RWPE2 (cell line): ENCODE measurements at regions not wholly inside any gene's neighbourhood (a gene's known extent, or its start where the extent isn't known, plus 50 kb on each side); places are given as distances from the start of the nearest gene placed in this dataset.

Experiments
- ATAC-seq: fragments of 200-7000 bp; cut with Tn5 transposase; 3 replicates; pipeline ENCODE4 v1.9.1; 2021; ENCODE audit warnings: low read depth
- DNase-seq: peaks from one replicate; pipeline ENCODE4 v3.0.0-alpha.2; 2020; ENCODE audit warnings: low spot score
- H3K27ac ChIP-seq: fragments of 450-650 bp; 2 replicates; pipeline ENCODE4 v1.5.1; 2017; ENCODE audit warnings: mild to moderate bottlenecking; ENCODE audit not compliant: poor library complexity, severe bottlenecking
- H3K27me3 ChIP-seq: fragments of 250-450 bp; sonication (Bioruptor Pico); 2 replicates; pipeline ENCODE4 v1.5.1; 2021; ENCODE audit warnings: mild to moderate bottlenecking, moderate library complexity; ENCODE audit not compliant: insufficient read depth, poor library complexity, severe bottlenecking
- H3K36me3 ChIP-seq: fragments of 250-450 bp; sonication (Bioruptor Pico); 2 replicates; pipeline ENCODE4 v1.5.1; 2020; ENCODE audit warnings: low read depth, mild to moderate bottlenecking, moderate library complexity
- H3K4me1 ChIP-seq: fragments of 250-450 bp; sonication (Bioruptor Pico); 2 replicates; pipeline ENCODE4 v1.5.1; 2021; ENCODE audit warnings: mild to moderate bottlenecking, moderate library complexity; ENCODE audit not compliant: insufficient read depth, poor library complexity, severe bottlenecking
- H3K4me3 ChIP-seq: fragments of 250-450 bp; sonication (Bioruptor Pico); 2 replicates; pipeline ENCODE4 v1.5.1; 2021; ENCODE audit warnings: mild to moderate bottlenecking, moderate library complexity; ENCODE audit not compliant: severe bottlenecking
- H3K9me3 ChIP-seq: fragments of 250-450 bp; sonication (Bioruptor Pico); 2 replicates; pipeline ENCODE4 v1.5.1; 2021; ENCODE audit warnings: mild to moderate bottlenecking, moderate library complexity; ENCODE audit not compliant: severe bottlenecking
- TF ChIP-seq, protein P1 (sequence below): fragments of 450-650 bp; IDR thresholded peaks from one replicate; pipeline ENCODE4 v1.5.1; 2017; ENCODE audit warnings: mild to moderate bottlenecking, moderate library complexity; ENCODE audit not compliant: poor library complexity, severe bottlenecking

DNA sequence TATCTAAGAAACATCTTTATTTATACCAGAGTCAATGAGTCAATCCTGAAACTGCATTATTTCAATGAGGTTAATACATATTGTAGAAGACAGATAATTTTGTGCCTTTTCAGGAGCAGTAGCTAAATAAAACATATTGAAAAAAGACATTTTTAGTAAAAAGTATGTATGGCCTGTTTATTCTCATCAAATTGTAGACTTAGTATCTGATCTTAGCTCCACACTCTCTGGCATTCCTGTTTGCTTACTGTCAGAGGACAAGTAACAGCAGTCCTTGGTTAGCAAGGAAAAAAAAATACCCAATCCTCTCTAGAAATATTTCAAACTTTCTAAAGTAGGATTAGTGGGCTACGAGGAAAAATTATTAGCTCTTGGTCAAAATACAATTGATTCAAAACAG lies 50.5 kb upstream of the GUCY1A1 start:
- H3K4me1 ChIP-seq: no peaks in the 10 kb centered on the region
- H3K36me3 ChIP-seq: no peaks in the 10 kb centered on the region
- H3K4me3 ChIP-seq: no peak overlapping the region
- no peaks in the 10 kb centered on the region for H3K27me3 ChIP-seq
- H3K27ac ChIP-seq: no peak overlapping the region
- no peak for ATAC-seq
- DNase-seq: no peak
- TF ChIP-seq, protein P1, sequence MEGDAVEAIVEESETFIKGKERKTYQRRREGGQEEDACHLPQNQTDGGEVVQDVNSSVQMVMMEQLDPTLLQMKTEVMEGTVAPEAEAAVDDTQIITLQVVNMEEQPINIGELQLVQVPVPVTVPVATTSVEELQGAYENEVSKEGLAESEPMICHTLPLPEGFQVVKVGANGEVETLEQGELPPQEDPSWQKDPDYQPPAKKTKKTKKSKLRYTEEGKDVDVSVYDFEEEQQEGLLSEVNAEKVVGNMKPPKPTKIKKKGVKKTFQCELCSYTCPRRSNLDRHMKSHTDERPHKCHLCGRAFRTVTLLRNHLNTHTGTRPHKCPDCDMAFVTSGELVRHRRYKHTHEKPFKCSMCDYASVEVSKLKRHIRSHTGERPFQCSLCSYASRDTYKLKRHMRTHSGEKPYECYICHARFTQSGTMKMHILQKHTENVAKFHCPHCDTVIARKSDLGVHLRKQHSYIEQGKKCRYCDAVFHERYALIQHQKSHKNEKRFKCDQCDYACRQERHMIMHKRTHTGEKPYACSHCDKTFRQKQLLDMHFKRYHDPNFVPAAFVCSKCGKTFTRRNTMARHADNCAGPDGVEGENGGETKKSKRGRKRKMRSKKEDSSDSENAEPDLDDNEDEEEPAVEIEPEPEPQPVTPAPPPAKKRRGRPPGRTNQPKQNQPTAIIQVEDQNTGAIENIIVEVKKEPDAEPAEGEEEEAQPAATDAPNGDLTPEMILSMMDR: no peak
- H3K9me3 ChIP-seq: no peaks in the 10 kb centered on the region

DNA sequence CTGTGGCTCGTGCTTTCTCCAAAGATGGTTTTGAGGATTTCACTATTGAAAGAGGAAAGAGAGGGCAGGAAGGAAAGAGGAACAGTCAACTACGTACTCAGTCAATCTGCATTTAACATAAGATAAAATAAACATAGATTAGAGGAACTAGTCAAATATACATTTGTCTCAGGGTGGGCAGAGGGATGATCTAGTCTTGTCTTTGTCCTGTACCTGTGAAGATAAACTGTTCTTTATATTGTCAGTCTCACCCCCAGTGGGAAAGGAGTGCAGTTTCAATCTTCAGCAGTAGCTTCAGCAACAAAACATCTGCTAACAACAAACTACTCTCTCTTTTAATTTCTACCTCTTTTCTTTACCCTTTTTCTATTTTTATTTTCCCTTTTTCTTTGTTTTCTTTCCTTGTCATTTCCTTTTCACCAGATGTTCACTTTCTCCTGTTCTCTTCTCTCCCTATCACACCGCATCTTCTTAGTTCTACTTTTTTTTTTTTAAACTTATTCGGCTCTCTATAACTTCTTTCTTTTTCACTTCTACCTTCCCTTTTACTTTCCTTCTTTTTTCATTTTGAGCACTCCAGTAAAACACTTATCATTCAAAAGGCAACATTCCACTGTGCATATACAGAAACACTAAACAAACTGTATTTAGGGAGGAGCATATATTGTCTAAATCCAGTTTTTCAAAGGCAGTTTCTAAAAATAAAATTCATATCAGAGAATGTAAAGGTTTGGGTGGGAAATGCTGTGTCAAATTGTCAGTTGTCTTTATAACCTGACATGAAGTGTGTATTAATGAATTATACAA lies 51.4 kb upstream of the GUCY1A1 start:
- DNase-seq (no peak), ATAC-seq (no peak)
- TF ChIP-seq, protein P1: no peak
- Histone ChIP-seq H3K27me3 (no peaks in the 10 kb centered on the region), H3K27ac (no peak overlapping the region), H3K4me3 (no peak overlapping the region), H3K9me3 (no peaks in the 10 kb centered on the region), H3K36me3 (no peaks in the 10 kb centered on the region), H3K4me1 (no peaks in the 10 kb centered on the region)

GRCh38 chr4:155614111-155614762 lies 52.4 kb upstream of the GUCY1A1 start:
- DNase-seq: no peak

DNA sequence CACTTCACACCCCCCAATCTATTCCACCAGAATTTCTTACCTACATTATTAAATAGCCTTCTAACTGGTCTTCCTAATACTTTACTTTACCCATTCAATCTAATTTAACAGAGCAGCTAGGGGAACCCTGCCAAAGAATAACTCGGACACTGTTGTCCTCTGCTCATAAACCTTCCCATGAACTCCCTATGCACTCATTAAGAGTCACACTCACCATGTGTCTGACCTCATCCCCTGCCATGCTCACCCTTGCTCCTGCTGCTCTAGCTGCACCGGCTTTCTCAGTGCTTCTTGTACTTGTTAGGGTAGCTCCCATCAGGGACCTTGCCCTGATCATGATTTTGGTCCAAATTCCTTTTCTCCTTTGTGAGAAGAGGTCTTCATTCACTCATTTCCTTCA lies 54.6 kb upstream of the GUCY1A1 start:
- Histone ChIP-seq H3K27me3 (no peaks in the 10 kb centered on the region), H3K4me3 (no peak overlapping the region), H3K9me3 (no peaks in the 10 kb centered on the region), H3K36me3 (no peaks in the 10 kb centered on the region), H3K4me1 (no peaks in the 10 kb centered on the region), H3K27ac (no peak overlapping the region)
- ATAC-seq (no peak), DNase-seq (no peak)
- TF ChIP-seq, protein P1: no peak

More at GRCh38 chr4:155614111-155614762, 52.4 kb upstream of the GUCY1A1 start:
- Histone ChIP-seq H3K4me1 (no peaks in the 10 kb centered on the region), H3K27me3 (no peaks in the 10 kb centered on the region), H3K9me3 (no peaks in the 10 kb centered on the region), H3K27ac (no peak overlapping the region), H3K4me3 (no peak overlapping the region), H3K36me3 (no peaks in the 10 kb centered on the region)
- TF ChIP-seq, protein P1: no peak
- ATAC-seq: no peak

GRCh38 chr4:155611501-155611900 lies 55.1 kb upstream of the GUCY1A1 start:
- TF ChIP-seq, protein P1: no peak
- H3K9me3 ChIP-seq: no peaks in the 10 kb centered on the region
- no peak overlapping the region for H3K4me3 ChIP-seq
- H3K4me1 ChIP-seq: no peaks in the 10 kb centered on the region
- H3K27ac ChIP-seq: no peak overlapping the region
- no peaks in the 10 kb centered on the region for H3K27me3 ChIP-seq
- no peaks in the 10 kb centered on the region for H3K36me3 ChIP-seq
- ATAC-seq: no peak
- no peak for DNase-seq
